HG02885 (cell line): ENCODE measurements at regions not wholly inside any gene's neighbourhood (a gene's known extent, or its start where the extent isn't known, plus 50 kb on each side); places are given as distances from the start of the nearest gene placed in this dataset.

Source experiments
- ATAC-seq: cut with Tn5 transposase; IDR thresholded peaks from one replicate; pipeline ENCODE4 v1.9.1; 2021; ENCODE audit warnings: mild to moderate bottlenecking; ENCODE audit not compliant: unreplicated experiment, poor library complexity

DNA sequence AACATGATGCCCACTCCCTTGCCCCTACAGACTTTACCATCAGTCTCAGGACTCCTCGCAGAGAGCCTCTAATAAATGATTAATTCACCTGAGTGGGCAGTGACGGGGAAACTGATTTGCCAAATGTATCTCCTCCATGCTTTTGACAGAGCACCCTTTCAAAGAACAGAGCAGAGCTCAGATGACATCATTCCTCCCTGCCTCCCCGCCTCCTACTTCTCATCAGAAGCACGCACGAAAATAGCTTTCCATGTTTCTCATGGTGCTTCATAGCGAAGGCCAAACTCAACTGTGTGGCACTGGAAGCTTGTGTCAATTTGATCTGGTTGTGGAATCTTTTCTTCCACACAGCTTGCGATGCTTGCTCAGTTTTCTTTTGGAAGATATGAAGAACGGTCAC, 442.5 kb downstream of the RPS24 start:
- no peak for ATAC-seq

DNA sequence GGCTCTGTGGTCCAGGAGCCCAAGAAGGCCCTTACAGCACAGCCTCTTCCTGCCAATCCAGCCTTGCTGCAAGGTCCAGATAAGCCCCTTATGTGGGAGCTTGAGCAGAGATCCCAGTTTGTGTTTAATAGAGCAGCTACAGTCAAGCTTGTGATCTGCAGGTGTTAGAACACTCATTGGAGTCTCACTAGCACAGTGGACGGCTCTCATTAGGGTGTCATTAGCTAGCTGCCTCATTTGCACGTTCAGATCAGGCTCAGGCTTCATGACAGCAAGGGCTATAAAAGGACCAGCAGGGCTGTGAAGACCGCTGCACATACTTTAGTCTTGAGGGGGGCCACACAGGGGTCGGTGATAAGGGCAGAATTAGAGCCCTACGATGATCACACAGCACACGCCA, 443.2 kb downstream of the RPS24 start:
- no peak for ATAC-seq

DNA sequence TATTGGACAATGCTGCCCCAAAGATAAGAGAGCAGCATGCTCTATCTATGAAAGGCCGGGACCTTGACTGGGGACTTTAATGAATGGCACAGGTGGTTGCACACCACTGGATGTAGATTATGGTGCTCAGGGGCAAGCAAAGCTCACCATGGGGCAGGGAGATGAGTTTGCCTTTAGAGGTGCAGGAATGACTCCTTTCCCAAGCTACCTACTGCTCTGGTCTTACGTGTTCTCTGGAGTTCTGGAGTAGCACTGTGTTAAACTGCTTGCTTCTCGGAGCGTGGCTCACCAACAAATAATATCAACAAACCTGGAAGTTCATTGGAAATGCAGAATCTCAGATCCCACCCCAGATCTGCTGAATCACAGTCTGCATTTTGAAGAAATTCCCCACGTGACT, 445.3 kb downstream of the RPS24 start:
- ATAC-seq = no peak

DNA sequence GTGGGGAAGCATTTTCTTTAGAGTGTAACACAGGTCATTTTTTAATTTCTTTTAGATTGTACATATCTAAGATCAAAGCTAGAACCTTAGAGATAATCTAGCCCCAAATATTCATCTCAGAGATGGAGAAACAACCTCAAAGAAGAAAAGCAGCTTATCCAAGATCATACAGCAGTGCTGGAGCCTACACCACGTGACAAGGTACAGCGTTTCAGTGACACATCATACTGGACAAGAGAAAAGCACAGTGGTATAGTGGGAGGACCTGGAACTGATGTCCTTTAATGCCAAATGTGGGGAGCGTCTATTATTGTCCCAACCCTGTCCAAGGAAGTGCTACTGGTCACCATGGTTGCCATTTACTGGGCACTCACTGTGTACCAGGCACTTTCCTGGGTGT, 445.8 kb downstream of the RPS24 start:
- ATAC-seq = no peak

DNA sequence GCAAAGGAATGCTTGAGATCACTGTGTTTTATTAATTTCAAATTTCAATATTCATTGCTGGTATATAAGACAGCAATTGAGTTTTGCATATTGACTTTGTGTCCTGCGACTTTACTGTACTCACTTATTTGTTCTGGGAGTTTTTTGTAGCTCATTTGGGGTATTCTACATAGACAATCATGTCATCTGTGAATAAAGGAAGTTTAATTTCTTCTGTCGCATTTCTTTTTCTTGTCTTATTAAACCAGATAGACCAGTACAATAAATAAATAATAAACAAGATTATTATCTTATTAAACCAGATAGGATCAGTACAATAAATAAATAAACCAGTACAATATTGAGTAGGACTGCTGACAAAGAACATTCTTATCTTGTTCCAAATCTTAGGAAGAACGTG, 448.2 kb downstream of the RPS24 start:
- ATAC-seq = no peak

DNA sequence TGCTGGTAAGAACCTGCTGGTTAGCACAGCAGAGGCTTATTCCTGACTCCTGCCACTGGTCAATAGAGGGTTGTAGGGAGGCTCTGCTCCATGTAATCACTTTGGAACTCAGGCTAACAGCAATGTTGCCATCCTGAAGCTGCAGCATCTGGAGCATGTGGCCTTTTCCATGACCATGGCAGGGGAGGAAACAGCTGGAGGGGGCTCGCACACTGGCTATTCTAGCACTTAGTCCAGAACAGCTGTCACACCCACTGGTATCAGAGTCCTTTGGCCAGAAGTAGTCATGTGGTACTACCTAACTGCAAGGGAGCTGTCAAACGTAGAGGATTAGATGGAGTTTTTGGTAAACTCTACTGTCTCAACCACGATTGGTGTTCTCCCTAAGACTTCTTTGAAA, 450.0 kb downstream of the RPS24 start:
- ATAC-seq = no peak

DNA sequence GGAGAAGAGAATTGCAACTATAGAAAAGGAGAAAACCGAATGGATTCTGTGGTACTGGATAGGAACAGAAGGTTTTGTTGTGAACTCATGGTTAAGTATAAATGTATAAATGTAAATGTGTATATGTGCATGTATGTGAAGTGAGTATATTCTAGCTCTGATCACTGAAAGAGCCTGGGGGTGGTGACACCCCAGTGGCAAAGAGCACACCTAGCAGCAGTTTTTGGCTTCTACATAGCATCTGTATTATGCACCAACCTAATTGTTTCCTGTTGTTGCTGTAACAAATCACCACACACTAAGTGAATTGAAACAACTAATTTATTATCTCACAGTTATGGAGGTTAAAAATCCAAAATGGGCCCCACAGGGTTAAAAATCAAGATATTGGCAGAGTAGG, 455.4 kb downstream of the RPS24 start:
- ATAC-seq = no peak

DNA sequence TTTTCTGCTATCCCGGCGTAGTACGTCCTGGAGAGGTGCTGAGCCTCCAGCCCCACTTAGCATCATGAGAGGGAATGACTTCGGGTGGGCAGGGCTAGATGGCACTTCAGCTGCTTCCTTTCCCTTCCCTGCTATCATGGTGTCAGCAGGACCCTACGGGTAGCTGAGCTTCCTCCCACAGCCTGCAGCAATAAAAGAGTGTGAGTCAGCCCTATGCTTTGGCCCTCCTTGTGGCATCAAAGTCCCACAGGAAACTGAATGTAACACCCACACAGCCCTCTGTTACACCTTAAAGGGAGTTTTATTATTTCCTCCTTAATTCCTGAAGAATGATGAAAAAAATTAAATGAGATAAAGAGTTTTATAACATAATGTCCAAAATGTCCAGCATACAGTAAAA, 458.1 kb downstream of the RPS24 start:
- ATAC-seq = no peak

DNA sequence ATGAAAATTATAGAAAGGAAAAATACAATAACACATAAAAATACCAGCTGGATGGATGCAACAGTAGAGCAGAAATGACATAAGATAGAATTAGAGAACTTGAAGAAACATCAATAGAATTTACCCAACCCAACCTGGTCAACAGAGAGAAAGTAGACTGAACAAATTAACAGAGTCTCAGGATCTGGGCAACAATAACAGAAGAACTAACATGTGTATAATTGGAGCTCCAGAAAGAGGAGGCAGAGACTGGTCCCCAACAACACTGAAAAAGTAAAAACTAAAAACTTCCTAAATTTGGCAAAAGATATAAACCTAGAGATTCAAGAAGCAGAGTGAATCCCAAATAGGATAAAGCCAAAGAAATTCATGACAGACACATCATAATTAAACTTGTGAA, 458.8 kb downstream of the RPS24 start:
- no peak for ATAC-seq

DNA sequence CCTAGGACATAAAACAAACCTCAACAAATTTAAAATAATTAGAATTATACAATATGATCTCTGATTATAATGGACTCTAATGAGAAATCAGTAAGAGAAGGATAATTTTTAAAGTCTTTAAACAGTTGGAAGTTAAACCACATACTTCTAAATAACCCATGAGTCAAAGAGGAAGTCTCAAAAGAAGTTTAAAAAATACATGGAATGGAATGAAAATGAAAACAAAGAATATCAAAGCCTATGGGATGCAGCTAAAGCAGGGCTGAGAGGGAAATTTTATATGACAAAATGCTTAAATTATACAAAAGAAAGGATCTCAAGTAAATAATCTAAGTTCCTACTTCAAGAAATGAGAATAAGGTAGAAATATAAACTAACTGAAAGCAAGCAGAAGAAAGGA, 460.5 kb downstream of the RPS24 start:
- no peak for ATAC-seq

DNA sequence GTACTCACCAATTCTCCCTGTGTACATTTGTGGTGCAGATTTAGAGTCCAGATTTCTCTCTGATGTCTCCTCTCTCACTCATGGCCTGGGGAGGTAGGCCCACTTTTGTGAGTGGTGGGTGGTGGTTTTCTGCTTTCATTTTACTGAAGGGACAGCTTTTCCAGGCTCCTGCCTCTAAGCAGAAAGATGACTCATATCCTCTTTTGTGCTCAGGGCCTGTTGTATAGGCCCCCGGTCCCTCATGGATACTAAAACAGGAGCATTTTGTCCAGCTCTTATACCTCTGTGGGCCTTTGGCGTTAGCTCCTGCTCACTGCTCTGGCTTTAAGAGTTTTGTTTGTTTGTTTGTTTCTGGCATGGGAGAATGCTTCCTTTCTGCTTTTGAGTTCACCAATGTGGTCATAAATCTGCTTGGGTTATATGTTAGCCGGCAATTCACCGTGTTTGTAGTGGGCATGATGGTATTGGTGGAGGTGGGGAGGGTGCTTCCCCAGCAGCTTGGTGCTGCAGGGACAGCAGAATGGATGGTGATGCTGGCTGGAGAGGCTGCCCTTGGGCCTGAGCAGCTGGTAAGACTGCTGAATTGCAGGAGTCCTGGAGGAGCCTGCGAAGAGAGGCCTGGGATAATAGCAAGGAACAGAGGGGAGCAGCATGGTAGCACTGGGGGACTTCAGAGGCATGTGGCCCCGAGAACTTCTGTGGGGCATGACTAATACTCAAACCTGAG, 468.7 kb downstream of the RPS24 start:
- ATAC-seq = no peak

DNA sequence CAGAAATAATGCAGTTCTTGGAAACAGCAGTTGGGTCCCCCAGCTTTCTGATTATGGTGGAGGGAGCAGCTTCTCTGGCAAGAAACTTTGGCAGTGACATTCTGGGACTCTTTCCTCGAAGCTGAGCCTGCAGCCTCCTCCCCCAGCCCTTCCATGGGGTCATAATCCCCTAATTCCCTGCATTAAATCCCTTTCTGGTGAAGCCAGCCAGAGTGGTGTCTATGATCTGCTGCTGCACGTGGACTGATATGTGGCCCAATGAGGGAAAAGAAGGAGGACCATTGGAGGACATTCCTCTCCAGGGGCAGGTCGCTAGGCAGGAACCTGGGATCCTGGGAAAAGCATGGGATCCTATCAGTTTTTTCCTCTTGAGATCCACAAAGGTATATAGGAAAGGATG, 470.5 kb downstream of the RPS24 start:
- ATAC-seq = no peak

DNA sequence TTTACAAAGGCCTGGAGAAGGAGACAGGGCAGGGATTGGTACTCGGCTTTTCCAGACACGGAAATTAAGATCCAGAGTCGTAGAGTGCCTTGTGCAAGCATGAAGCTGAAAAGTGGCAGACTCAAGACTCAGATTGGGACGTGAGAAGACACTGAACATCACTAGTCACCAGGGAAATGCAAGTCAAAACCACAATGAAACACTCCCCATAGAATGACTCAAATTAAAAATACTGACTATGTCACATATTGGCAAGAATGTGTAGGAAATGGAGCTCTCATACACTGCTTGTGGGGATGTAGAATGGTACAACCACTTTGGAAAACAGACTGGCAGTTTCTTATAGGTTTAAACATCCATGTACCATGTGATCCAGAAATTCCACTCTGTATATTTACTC, 472.0 kb downstream of the RPS24 start:
- ATAC-seq = no peak

DNA sequence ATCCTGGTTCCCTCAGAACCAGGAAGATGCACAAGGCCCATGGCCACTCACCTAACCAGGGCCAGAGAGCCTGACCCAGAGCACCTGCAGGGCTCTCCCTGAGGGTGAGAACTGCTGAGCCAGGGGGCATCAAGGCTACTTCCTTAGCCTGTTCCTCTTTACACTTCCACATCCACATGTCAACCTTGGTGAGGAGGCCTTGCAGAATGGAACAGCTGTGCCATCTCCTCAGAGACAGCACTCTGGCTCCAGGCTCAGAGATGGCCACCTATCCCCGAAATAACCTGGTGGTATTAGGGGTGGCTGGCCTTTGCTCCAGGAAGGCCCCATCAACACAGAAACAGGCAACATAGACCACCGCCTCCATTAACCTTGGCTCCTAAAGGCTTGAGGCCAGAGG, 473.0 kb downstream of the RPS24 start:
- no peak for ATAC-seq

DNA sequence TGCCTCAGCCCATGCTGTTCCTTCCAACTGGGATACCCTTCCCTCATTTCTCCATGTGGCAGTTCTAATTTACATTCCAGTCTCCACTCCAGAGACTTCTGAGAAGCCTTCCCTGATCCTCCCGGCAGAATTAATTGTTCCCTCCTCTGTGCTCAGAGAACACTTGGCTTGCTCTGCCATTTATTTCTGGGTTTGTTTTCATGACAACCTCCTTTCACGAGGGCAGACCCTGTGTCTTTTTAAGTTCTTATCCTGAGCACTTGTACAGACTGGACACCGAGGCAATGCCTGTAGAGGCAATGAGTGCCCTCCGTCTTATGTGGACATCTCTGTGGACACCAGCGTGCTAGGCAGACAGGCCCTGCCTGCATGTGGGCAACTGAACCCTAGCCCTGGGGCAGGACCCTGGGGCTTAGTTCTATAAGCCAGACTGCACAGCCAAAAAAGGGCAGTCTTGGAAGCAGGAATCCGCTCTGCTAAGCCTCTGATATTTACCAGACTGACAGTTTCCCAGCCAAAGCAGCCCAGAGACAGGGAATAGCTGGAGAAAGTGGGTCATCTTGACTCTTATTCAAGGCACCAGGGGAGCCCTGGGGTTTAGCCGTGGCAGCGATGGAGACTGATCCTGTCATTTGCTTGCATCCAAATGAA, 474.0 kb downstream of the RPS24 start:
- no peak for ATAC-seq

DNA sequence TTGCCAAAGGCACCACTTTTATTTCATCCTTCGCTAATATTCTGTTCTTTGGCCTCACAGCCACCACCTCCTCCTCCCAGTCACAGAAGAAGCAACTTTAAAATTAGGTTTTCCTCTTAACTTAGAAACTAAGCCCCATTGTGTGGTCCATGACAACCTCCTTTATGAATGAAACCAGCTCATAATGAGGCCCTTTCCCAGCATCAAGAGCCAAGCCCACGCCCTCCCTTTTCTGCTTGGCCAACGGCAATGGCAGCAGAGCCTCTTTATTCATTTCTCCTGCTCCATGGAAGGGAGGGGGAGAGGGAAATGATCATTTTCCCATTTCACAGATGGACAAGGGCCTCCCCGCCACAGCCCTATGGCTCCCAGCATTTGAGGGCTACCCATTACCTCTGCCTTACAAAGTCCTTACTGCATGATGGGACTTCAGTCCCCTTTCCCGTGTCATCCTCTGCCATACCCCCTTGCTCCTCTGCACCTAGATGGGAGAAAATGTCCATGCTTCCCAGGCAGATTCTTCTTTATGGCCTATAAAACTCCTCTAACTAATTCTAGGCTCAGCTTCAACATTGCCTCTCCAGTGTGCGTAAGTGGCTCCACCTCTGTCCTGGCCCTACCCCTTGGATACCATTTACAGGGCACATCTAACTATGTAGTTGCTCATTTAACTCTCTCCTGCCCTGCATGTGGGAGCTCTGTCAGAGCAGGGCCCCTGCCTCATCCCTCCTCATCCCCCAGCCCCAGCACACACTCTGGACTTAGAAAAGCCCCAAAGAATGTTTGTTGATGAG, 475.5 kb downstream of the RPS24 start:
- no peak for ATAC-seq

DNA sequence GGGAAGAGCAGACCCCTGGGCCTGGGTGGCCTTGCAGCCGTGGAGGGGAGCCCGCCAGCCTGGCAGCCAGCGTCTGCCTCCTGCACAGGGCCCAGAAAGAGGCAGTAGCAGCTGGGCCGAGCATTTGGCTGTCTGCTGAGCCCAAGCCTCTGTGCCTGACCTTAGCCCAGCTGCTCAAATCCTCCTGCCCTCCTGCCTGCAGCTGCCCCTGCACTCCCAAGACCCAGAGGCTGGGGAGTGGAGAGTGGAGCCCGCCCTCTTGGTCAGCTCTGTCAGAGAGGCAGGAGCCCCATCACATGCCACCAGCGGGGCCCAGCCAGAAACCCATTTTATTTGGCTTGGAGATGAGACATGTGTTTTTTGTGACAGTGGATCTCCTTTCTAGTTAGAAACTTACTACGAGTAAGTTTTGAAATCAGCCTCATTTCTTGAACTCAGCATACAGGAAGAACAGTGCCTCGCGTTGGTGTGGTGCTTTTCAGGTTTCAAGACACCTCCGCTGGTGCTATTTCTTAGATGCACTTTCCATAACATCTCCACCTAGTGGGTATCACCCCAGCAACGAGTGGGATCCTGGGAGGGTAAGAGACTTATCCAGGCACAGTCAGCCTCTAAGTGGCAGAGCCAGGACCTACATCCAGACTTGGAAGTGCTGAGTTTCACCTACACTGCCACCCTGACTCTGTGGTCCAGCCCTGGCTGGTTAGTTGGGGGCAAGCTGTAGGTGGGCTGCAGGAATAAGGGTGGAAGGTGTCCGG, 477.1 kb downstream of the RPS24 start:
- no peak for ATAC-seq

DNA sequence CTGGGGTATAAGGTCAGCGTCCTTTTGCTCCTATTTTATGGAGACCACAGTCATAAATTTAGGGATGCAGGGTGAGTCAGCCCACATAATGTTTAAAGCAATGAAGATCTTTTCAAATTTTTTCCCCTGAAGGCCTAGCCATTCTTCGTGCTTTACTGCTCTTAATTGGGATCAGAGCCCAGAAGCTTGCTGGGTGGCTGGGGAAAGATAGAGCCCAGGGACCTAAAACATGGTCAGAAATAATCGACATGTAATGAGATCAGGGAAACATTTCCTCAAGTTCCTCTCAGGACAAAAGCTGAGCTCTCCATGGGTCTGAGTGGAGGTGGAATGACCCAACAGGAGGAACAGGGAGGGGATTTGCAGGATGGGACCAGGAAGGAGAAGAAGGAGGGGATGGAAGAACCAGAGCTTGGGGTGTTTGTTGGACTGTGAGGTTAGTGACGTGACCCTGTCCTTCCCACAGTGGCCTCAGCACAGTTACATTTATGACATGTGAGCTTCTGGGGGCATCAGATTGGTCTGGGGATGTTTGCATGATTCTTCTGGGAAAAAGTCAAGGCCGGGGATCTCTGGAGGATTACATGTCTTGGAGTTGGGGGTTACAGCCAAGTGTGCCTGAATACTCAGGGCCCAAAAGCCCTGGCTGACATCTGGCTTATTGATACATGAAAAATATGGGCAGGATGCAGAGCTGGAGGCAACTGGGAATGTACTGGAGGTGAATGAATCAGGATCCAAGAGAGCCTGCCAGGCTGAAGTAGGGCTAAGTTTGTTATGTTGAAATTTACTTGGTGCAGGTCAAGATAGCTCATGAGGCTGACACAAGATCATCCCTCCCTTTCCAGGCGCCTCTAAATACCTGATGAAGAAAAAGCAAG, 477.9 kb downstream of the RPS24 start:
- no peak for ATAC-seq

DNA sequence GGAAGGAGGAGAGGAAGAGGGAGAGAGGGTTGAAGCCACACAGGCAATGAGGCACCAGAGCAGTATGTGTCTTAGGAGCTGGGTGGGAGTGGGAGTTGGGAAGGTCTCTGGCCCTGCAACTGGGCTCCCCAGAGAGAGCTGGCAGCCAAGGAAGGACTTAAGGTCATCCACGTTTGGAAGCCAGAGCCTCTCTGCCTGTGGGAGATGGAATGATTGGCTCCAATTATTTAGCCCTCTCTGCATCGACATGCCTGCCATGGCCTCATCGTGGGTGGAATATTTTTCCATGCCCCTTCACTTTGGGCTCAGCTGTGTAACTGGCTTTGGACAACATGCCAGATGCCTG, 478.5 kb downstream of the RPS24 start:
- ATAC-seq = no peak

DNA sequence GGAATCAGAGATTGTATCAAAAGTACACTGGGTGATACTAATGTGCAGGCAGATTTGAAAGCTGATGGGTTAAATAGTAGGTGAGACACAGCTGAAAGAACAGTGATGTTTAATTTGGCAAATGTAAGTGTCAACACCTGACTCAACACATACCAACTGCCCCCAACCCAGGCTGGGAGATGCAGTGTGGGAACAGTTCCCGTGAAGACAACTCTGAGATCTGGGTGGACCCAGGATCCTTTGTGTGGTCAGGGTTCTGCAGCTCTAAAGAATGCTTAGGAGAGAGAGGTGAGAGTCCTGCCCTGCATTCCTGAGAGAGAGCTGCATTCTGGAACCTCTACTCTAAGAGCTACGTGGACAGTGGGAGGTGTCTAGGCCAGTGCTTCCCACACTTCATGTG, 479.7 kb downstream of the RPS24 start:
- ATAC-seq = no peak
